ENCODE measurements at regions not wholly inside any gene's neighbourhood (a gene's known extent, or its start where the extent isn't known, plus 50 kb on each side); places are given as distances from the start of the nearest gene placed in this dataset.
A peak's percentile ranks its signal among the peaks of the same experiment; 100 is the strongest.

DNA sequence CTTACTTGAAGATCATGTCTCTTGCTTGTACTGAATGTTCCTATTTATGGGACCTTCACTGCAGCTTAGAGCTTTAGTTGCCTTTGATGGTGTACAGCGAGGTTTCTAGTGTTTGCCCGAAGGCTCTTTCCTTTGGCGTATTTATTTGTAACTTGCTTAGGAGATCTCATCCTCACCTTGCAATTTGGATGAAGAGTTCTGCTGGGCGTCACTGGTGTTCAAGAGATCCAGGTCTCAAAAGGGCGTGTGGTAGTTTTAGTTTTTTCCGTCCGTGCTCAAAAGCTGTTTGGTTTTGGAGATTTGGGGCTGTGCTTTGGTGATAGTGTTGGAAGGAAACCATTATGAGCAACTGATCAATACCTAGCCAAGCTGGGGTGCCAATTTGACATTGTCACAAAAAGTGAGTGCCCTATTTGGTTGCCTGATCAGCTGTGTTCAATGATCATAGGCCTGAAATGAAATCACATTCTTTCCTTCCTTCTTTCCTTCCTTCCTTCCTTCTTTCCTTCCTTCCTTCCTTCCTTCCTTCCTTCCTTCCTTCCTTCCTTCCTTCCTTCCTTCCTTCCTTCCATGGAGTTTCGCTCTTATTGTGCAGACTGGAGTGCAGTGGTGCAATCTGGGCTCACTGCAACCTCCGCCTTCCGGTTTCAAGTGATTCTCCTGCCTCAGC lies 69.7 kb upstream of the GRAMD1B start:
- TF ChIP-seq, protein P1, sequence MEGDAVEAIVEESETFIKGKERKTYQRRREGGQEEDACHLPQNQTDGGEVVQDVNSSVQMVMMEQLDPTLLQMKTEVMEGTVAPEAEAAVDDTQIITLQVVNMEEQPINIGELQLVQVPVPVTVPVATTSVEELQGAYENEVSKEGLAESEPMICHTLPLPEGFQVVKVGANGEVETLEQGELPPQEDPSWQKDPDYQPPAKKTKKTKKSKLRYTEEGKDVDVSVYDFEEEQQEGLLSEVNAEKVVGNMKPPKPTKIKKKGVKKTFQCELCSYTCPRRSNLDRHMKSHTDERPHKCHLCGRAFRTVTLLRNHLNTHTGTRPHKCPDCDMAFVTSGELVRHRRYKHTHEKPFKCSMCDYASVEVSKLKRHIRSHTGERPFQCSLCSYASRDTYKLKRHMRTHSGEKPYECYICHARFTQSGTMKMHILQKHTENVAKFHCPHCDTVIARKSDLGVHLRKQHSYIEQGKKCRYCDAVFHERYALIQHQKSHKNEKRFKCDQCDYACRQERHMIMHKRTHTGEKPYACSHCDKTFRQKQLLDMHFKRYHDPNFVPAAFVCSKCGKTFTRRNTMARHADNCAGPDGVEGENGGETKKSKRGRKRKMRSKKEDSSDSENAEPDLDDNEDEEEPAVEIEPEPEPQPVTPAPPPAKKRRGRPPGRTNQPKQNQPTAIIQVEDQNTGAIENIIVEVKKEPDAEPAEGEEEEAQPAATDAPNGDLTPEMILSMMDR (IDR thresholded peaks at IDR 0.05; ENCODE audit: low read depth, low read length, missing control alignments), result no peak
- DNase-seq (ENCODE audit: low read depth), result no peak
- H3K4me3 ChIP-seq (ENCODE audit: low read depth, low read length), result no peak overlapping the region

DNA sequence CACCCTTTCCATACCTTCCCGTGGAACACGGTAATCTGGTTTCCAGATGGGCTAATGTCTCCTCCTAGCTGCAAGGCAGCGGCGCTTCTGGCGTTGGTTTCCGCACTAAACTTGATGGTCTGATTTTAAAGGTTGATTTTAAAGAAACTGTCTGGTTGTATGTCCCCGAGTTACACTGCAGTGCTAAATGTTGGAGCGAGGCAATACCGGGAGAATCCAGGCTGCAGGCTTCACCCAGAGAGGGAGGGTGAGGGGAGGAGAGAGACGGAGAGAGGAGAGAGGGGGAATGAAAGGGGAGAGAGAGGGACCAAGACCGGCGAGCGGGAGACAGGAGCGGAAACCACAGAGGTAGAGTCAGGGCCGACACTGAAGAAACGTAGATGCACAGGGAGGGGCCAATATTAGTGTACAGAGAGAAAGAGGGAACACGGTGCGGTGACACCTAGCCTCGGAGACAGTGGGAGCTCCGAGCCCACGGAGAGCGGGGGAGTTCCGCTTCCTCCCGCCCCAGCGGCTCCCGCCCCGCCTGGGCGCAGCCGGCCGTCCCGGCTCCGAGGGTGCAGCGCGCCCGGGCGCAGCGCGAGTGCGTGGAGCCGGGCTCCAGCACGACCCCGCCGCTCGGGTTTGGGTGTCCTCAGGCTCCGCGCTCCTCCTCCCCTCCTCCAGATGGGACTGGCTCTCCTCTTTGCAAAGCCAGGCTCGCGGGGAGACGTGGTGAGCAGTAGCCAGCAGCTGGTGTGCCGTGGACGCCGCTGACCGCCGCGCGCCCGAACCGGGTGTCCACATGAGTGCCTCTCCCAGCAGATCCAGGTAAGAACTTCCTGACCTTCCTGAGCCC lies 71.9 kb upstream of the GRAMD1B start:
- DNase-seq (ENCODE audit: low read depth), result no peak
- TF ChIP-seq, protein P1 (IDR thresholded peaks at IDR 0.05; ENCODE audit: low read depth, low read length, missing control alignments), result peak; percentile 9
- peak overlapping the region; percentile 60 for H3K4me3 ChIP-seq (ENCODE audit: low read depth, low read length)

DNA sequence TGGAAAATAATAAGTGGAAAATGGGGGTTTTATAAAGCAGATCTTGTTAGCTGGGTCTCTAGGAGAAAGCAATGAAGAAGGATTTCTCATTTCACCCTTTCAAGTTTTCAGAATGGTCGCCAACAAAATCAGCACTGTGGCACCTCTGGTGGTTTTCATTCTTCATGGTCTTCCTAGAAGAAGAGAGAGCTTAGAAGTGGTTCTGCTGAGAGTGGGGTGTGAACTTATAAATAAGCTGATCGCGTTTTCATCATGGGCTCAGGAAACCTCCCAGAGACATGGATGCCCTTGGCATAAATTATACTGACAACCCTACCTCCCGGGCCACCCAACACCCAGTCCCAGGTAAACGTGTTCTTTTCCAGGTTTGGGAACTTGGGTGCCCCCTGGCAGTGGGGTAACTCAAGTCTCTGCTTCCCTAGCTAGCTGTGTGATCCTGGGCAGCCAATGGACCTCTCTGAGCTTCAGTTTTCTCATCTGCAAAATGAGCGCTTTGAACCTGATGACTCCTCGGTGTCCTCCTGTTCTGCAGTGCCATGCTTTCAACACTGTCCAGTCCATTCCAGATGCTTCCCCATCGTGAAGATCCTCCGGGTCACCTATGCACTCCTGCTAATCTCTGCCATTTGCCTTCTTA lies 72.6 kb upstream of the GRAMD1B start:
- TF ChIP-seq, protein P1 (IDR thresholded peaks at IDR 0.05; ENCODE audit: low read depth, low read length, missing control alignments), result no peak
- H3K4me3 ChIP-seq (ENCODE audit: low read depth, low read length), result peak overlapping the region; percentile 60
- DNase-seq (ENCODE audit: low read depth), result no peak

DNA sequence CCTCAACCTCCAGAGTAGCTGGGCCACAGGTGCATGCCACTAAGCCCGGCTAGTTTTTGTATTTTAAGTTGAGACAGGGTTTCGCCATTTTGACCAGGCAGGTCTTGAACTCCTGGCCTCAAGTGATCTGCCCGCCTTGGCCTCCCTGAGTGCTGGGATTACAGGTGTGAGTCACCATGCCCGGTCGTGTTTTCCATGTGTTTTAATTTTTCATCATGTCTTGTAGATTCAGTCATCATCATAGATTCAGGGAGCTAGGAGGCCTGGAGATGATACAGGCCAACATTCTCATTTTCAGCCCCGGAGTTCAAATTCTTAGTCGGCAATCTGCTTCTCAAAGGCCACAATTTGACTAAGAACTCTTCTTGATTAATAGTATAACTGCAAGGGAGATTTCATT lies 73.5 kb upstream of the GRAMD1B start:
- TF ChIP-seq, protein P1 (IDR thresholded peaks at IDR 0.05; ENCODE audit: low read depth, low read length, missing control alignments), result no peak
- DNase-seq (ENCODE audit: low read depth), result no peak
- no peak overlapping the region for H3K4me3 ChIP-seq (ENCODE audit: low read depth, low read length)

DNA sequence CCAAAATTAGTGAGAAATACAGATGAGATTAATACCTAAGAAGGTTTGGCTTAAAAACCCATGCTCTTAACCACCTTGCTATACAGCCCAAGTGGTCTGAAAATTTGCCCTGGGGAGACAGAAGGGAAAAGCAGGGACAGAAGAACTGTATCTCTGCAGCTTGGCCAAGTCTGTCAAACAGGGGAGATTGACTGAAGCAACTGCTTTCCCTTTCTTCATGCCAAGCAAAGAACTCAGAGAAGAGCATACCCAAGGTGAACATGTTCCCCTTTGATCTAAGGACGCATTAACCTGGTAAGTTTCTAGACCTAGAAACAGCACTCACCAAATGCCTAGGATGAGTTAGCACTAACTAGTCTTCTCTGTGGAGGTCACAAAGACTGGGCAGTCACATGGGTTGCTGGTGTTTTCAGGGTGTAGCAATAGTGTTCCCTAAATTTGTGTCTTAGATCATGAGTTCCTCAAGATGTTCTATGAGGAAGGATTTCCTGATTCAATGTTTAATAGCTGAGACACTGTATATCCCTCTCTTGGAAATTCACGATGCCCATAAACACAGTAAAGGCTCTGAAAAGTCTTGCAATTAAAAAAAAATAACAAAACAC lies 75.6 kb upstream of the GRAMD1B start:
- H3K4me3 ChIP-seq (ENCODE audit: low read depth, low read length), result no peak overlapping the region
- TF ChIP-seq, protein P1 (IDR thresholded peaks at IDR 0.05; ENCODE audit: low read depth, low read length, missing control alignments), result no peak
- no peak for DNase-seq (ENCODE audit: low read depth)

DNA sequence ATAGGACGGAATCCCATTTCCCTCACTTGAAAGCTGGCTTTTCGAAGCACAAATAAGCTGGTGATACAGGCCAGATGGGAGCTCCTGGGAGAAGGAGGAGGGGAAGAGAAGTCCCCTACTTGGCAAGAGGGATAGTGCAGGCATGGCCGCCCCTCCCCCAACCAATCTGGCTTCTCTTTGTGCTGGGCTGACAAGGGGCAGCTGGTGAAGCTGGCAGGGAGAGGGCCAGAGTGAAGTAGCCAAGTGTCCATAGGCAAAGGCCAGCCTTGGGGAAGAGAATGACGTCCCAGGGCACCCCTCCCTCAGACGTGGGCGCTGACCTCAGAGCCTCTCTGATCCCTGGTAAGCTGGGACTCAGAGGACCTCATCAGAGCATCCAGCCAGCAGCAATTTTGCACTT lies 78.7 kb upstream of the GRAMD1B start:
- TF ChIP-seq, protein P1 (IDR thresholded peaks at IDR 0.05; ENCODE audit: low read depth, low read length, missing control alignments), result no peak
- no peak for DNase-seq (ENCODE audit: low read depth)

More for the DNA sequence above, 78.7 kb upstream of the GRAMD1B start:
- H3K4me3 ChIP-seq (ENCODE audit: low read depth, low read length), result no peak overlapping the region
